ENCODE measurements at regions not wholly inside any gene's neighbourhood (a gene's known extent, or its start where the extent isn't known, plus 50 kb on each side); places are given as distances from the start of the nearest gene placed in this dataset.

GRCh38 chr15:91469632-91470567 lies 369.8 kb downstream of the SV2B start:
- DNase-seq (ENCODE audit: insufficient read length, low spot score) (no peak), FAIRE-seq (no peak)

GRCh38 chr15:91471468-91471867 lies 371.4 kb downstream of the SV2B start:
- FAIRE-seq (no peak), DNase-seq (ENCODE audit: insufficient read length, low spot score) (no peak)

DNA sequence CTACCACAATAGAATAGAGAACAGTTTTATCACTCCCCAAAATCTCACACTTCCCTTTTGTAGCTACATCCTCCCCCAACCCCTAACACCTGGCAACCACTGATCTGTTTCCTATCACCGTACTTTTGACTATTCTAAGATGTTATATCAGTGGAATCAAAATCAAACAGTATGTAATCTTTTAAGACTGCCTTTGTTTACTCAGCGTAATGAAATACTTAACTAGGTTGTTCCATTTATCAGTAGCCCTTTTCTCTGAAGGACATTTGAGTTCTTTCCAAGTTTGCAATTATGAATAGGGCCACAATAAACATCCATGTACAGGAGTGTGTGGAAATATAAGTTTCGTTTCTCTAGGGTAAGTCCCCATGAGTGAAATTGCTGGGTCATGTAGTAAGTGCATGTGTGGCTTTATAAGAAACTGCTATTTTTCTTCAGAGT lies 372.3 kb downstream of the SV2B start:
- DNase-seq (ENCODE audit: insufficient read length, low spot score), result no peak

GRCh38 chr15:91473894-91474545 lies 374.0 kb downstream of the SV2B start:
- FAIRE-seq, result no peak

More for the DNA sequence above, 372.3 kb downstream of the SV2B start:
- FAIRE-seq, result no peak

GRCh38 chr15:91476861-91477260 lies 376.6 kb upstream of the SLCO3A1 start:
- no peak for DNase-seq (ENCODE audit: insufficient read length, low spot score)
- FAIRE-seq, result no peak

More at GRCh38 chr15:91473894-91474545, 374.0 kb downstream of the SV2B start:
- no peak for DNase-seq (ENCODE audit: insufficient read length, low spot score)

GRCh38 chr15:91478717-91479191 lies 374.8 kb upstream of the SLCO3A1 start:
- FAIRE-seq, result no peak

DNA sequence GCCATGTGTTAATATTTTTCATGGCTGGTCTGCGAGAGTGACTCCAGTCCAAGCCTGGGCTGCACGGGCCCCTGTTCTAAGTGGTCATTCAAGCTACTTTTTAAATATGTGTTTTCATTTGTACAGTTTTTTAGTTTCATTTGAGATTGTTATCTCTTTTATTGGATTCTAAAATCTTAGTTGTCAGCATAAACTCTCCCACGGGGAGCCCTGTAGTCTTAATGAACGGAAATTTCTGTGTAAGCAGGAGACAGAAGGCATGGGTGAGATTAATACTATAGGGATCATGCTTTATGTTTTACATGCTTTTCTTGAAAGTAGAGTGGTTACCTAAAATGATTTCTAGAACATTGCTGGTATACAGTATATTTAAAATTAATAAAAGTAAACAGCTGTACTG lies 373.1 kb upstream of the SLCO3A1 start:
- DNase-seq (ENCODE audit: insufficient read length, low spot score) (no peak), FAIRE-seq (no peak)

More at GRCh38 chr15:91478717-91479191, 374.8 kb upstream of the SLCO3A1 start:
- no peak for DNase-seq (ENCODE audit: insufficient read length, low spot score)

- FAIRE-seq (no peak), DNase-seq (ENCODE audit: insufficient read length, low spot score) (no peak)
These were observed 370.7 kb upstream of the SLCO3A1 start for GRCh38 chr15:91482799-91483198.

DNA sequence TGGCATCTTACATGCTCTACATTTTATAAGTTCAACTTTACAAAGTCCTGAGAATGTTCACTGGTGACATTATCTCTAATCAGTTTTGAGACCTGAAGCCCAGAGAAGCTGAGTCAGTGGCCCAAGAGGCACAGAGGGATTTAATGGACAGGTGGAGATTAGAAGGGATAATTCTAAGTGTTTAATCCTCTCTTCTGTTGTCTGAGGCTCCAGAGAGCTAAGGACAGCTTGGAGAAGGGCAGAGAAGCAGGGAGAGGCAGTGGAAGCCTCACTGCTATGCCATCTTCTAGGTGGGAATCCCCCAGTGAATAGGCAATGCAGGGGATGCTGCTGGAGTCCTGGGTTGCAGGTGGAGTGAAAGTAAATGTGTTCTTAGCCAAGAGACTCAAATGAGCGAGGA lies 369.4 kb upstream of the SLCO3A1 start:
- no peak for FAIRE-seq
- no peak for DNase-seq (ENCODE audit: insufficient read length, low spot score)

DNA sequence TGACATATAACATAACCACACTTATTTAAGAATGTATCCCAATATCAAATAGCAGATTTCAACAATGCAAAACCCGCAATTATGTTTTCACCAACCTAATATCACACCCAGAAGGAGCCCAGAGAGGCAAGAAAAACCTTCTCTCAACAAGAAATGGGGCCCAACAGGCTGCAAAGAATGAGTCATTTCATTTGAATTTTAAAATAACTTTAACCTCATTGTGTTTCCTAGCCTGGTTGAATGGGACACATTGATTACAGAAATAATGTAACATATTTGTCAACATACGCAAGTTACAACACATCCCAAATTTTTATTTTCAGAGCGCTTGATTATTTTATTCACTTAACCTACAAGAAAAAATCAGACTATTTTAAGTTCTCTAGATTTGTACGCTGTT lies 365.1 kb upstream of the SLCO3A1 start:
- FAIRE-seq (no peak), DNase-seq (ENCODE audit: insufficient read length, low spot score) (no peak)

- FAIRE-seq (no peak), DNase-seq (ENCODE audit: insufficient read length, low spot score) (no peak)
These were observed 363.3 kb upstream of the SLCO3A1 start for GRCh38 chr15:91490211-91490610.

DNA sequence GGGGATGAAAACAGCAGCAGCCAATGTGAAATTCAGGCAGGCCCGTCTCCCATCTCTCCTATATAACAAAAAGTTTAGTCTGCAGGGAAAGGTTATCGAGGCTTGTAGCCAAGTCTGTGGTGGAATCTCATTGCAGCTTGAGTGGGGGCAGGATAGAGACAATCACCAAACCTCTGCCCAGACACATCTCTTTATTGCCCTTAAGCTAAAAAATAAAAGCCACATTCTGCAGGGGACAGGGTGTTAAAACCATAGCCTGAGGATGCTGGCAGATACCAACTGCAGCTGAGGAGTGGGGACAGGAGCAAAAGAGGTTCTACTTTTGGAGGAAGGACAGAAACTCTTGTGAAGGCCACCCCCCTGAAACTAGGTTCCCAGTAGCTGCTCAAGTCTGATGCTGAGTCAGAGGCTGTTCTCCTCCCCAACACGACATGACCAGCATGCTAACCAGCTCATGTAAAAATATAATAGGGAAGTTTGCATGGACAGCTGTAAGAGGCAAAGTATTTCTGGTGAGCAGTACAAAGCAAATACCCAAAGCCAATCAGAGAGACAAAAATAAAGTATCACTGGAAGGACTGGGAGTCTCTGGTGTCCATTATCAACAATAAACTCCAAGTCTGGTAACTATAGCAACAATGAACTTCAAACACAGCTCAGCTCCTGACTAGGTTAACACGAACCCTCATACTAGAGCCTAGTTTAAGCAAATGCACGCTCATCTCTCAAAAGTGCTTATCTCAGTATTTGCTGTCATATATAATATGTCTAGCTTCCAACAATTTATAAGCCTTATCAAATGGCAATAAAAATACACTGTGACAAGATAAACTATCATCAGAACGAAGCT lies 362.2 kb upstream of the SLCO3A1 start:
- FAIRE-seq, result no peak
- no peak for DNase-seq (ENCODE audit: insufficient read length, low spot score)

GRCh38 chr15:91496754-91497691 lies 356.5 kb upstream of the SLCO3A1 start:
- FAIRE-seq (no peak), DNase-seq (ENCODE audit: insufficient read length, low spot score) (no peak)

DNA sequence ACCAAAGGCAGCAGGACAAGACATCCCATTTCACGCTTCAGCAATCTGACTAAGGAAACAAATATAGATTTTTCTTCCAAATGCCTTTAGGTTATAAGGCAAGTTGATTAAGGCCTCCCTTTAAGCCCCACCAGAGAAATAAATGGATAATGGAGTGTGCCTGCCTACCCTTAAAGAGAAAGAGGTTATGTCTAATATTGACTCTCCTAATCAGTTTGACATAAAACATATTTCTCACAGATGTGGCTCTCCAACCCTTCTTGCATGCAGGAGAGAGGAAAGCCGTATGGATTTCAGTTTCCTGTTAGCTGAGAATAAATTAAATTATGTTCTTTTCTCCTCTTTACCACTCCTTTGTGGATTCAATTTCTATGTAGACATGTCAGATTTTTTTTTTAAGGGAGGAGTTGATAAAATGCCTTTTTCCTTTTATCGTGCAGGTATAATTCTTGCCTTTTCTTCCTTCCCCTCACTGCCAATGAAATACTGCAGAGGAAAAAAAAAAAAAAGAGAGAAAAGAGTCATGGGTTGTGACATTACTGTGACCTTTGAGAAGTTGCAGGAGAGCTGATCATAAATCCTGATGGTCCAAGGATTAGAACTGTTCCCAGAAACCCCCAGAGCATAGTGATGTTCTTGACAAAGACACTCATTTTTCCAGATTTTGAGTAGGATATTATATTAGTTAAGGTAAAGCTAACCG lies 355.3 kb upstream of the SLCO3A1 start:
- DNase-seq (ENCODE audit: insufficient read length, low spot score), result no peak
- FAIRE-seq, result no peak

DNA sequence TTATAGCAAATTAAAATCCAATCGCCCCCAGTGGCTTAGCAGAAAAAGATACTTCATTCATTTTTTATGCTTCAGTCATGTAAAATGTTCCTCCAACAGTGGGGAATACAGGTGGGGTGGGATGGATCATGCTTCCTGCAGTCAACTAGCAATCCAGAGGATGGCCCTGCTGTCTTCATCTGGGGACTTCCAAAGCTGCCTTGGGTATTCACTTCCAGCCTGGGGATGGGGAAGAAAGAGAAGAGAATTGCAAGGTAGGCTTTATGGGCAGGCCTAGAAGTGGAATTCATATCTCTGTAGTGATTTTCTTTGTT lies 354.8 kb upstream of the SLCO3A1 start:
- no peak for FAIRE-seq
- DNase-seq (ENCODE audit: insufficient read length, low spot score), result no peak

- DNase-seq (ENCODE audit: insufficient read length, low spot score), result no peak
- no peak for FAIRE-seq
These were observed 353.6 kb upstream of the SLCO3A1 start for GRCh38 chr15:91499774-91500383.

DNA sequence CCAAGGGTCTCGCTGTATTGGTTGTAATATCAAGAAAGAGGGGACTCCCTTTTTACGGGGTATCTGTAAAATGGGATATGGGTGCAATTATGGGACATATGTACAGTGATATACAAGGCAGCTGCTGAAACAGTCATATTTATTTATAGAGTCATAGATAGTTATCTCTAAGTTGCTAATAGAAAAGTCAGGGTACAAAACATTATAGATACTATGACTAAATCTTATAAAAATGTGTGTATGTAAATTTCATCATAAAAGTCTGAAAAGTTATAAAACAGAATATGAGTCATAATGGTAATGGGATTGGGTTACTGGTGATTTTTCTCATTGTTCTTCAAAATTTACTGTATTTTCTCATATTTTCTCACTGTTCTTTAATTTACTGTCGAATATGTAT lies 344.9 kb upstream of the SLCO3A1 start:
- no peak for FAIRE-seq
- DNase-seq (ENCODE audit: insufficient read length, low spot score), result no peak

DNA sequence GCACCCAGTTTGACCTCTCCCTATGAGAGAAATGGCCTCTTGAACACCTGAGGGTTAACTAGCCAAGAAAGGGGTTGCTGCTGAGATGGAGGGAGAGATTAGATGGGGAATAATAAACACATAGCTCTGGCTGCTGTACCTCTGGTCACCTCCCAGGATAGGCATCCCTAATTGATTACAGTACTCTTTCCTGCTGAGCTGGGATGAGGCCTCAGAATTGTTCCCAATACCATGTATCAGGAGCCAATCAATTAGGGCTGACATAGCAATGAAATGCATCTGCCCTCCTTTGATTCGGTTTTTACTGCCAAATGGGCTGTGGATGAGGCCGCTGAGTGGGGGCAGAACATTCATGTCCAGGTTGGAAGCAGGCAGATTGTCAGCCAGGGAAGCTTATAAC lies 339.4 kb upstream of the SLCO3A1 start:
- DNase-seq (ENCODE audit: insufficient read length, low spot score) (no peak), FAIRE-seq (no peak)

GRCh38 chr15:91515188-91515754 lies 338.2 kb upstream of the SLCO3A1 start:
- DNase-seq (ENCODE audit: insufficient read length, low spot score) (no peak), FAIRE-seq (no peak)
